Endothelial cell of umbilical vein (primary cell): ENCODE measurements at regions not wholly inside any gene's neighbourhood (a gene's known extent, or its start where the extent isn't known, plus 50 kb on each side); places are given as distances from the start of the nearest gene placed in this dataset.

ENCODE experiments used
- BruUV-seq: library from RNA; stranded (reverse); fragments of 400-500 nt; replicated peaks from 2 replicates; lab custom pipeline; 2021; lab: Mats Ljungman, UMichigan
- CTCF ChIA-PET: fragments of 300-600, 350-600 bp; sonication (Branson Sonifier 250); formaldehyde crosslinking; loops from one replicate; lab custom pipeline; 2021; ENCODE audit warnings: antibody characterized with exemption, inconsistent platforms; lab: Charles Lee
- POLR2A ChIA-PET: fragments of 300-600, 350-600 bp; sonication (Branson Sonifier 250); formaldehyde crosslinking; loops from one replicate; lab custom pipeline; 2021; ENCODE audit warnings: antibody characterized with exemption, inconsistent platforms; lab: Charles Lee
- DNase-seq: peaks from one replicate; pipeline ENCODE4 v3.0.0-alpha.2; 2011; ENCODE audit warnings: low read depth, low spot score
- FAIRE-seq: peaks from 2 replicates; lab custom pipeline; 2011; peaks lifted over from hg19 to GRCh38; lab: Jason Lieb, UNC
- H2AFZ ChIP-seq: 2 replicates; pipeline ENCODE4 v1.6.0; 2012; ENCODE audit warnings: low read depth, low read length, control low read depth, inconsistent platforms
- H3K27ac ChIP-seq: 2 replicates; pipeline ENCODE4 v1.5.1; 2011; ENCODE audit warnings: low read depth, mild to moderate bottlenecking, control low read depth, low read length, moderate library complexity; ENCODE audit not compliant: insufficient read depth
- H3K27me3 ChIP-seq, 2 experiments: 2 replicates each; pipeline versions ENCODE4 v1.6.0 to v1.6.1; 2011; ENCODE audit warnings: low read length in 2 of 2, mixed read lengths in 1 of 2; ENCODE audit not compliant: control insufficient read depth in 2 of 2, insufficient read depth in 2 of 2
- H3K36me3 ChIP-seq, 2 experiments: 2 replicates in 1 of 2; 3 replicates in 1 of 2; pipeline ENCODE4 v1.5.1; 2011; ENCODE audit warnings: low read length in 2 of 2, mild to moderate bottlenecking in 1 of 2, moderate library complexity in 1 of 2; ENCODE audit not compliant: control insufficient read depth in 2 of 2, insufficient read depth in 2 of 2; ENCODE audit errors: extremely low read depth in 1 of 2
- H3K4me1 ChIP-seq: 3 replicates; pipeline ENCODE4 v1.5.1; 2011; ENCODE audit warnings: mild to moderate bottlenecking, low read length; ENCODE audit not compliant: control insufficient read depth, insufficient read depth; ENCODE audit errors: extremely low read depth
- H3K4me2 ChIP-seq: 2 replicates; pipeline ENCODE4 v1.6.1; 2011; ENCODE audit warnings: low read length, control low read depth, mixed read lengths; ENCODE audit not compliant: insufficient read depth
- H3K4me3 ChIP-seq, 3 experiments: fragments of 200-600 bp in 1 of 3; sonication (generic), shearing (Covaris generic) in 1 of 3; replicated peaks in 1 of 3; 2 replicates each; pipeline ENCODE4 v1.5.1; 2011 to 2016; ENCODE audit warnings: control low read depth in 3 of 3, low read length in 3 of 3, mild to moderate bottlenecking in 2 of 3, inconsistent platforms in 1 of 3, low read depth in 1 of 3, moderate library complexity in 1 of 3; ENCODE audit not compliant: insufficient read depth in 1 of 3
- H3K79me2 ChIP-seq: 2 replicates; pipeline ENCODE4 v1.6.0; 2012; ENCODE audit warnings: low read length, inconsistent platforms; ENCODE audit not compliant: control insufficient read depth, insufficient read depth
- H3K9ac ChIP-seq: replicated peaks from 2 replicates; pipeline ENCODE3; 2011; ENCODE audit warnings: low read length, control low read depth; ENCODE audit not compliant: insufficient read depth; ENCODE audit errors: extremely low read depth
- H3K9me1 ChIP-seq: replicated peaks from 3 replicates; pipeline ENCODE4 v1.6.0; 2011; ENCODE audit warnings: mild to moderate bottlenecking, low read length; ENCODE audit not compliant: control insufficient read depth, insufficient read depth; ENCODE audit errors: extremely low read depth
- H3K9me3 ChIP-seq: replicated peaks from 2 replicates; pipeline ENCODE4 v1.5.1; 2012; ENCODE audit warnings: low read length, inconsistent platforms; ENCODE audit not compliant: control insufficient read depth, insufficient read depth
- H4K20me1 ChIP-seq: replicated peaks from 2 replicates; pipeline ENCODE3; 2011; ENCODE audit warnings: mild to moderate bottlenecking, low read length; ENCODE audit not compliant: control insufficient read depth, insufficient read depth; ENCODE audit errors: extremely low read depth
- CTCF ChIP-seq, 2 donors: IDR thresholded peaks; 1 replicate in 1 of 2; 2 replicates in 1 of 2; pipeline ENCODE4 v1.5.1; 2011; ENCODE audit warnings: low read length in 2 of 2, mild to moderate bottlenecking in 2 of 2, moderate library complexity in 2 of 2, control low read depth in 1 of 2, inconsistent platforms in 1 of 2, low read depth in 1 of 2; ENCODE audit not compliant: insufficient read depth in 1 of 2; ENCODE audit errors: extremely low read depth in 1 of 2
- EZH2 ChIP-seq: IDR thresholded peaks from 2 replicates; pipeline ENCODE4 v1.6.1; 2012; ENCODE audit warnings: borderline replicate concordance, low read depth, mild to moderate bottlenecking, moderate library complexity, low read length, inconsistent platforms; ENCODE audit not compliant: severe bottlenecking
- FOS ChIP-seq: IDR thresholded peaks from 2 replicates; pipeline ENCODE4 v1.6.1; 2011; ENCODE audit warnings: mild to moderate bottlenecking, low read length, moderate library complexity, borderline replicate concordance; ENCODE audit not compliant: insufficient read depth
- GATA2 ChIP-seq: IDR thresholded peaks from 2 replicates; pipeline ENCODE4 v1.7.0; 2011; ENCODE audit warnings: low read depth, mild to moderate bottlenecking, moderate library complexity, mixed read lengths, low read length; ENCODE audit not compliant: insufficient read length, insufficient read depth
- JUN ChIP-seq: IDR thresholded peaks from 2 replicates; pipeline ENCODE4 v1.6.1; 2011; ENCODE audit warnings: borderline replicate concordance, low read depth; ENCODE audit not compliant: insufficient read length, insufficient read depth
- MAX ChIP-seq: IDR thresholded peaks from 2 replicates; pipeline ENCODE4 v1.6.1; 2011; ENCODE audit not compliant: insufficient read depth, insufficient read length
- MYC ChIP-seq: IDR thresholded peaks from one replicate; pipeline ENCODE4 v1.6.1; 2011; ENCODE audit warnings: mild to moderate bottlenecking, low read depth, low read length
- POLR2A ChIP-seq: IDR thresholded peaks from 2 replicates; pipeline ENCODE4 v1.6.1; 2012; ENCODE audit warnings: low read depth, mild to moderate bottlenecking, control low read depth, low read length
- POLR2AphosphoS5 ChIP-seq: IDR thresholded peaks from 2 replicates; pipeline ENCODE4 v1.6.1; 2012; ENCODE audit warnings: low read depth, mild to moderate bottlenecking, control low read depth, low read length, moderate library complexity; ENCODE audit not compliant: insufficient read depth
- dilution Hi-C: fragments of 300-500 bp; cut with MboI; formaldehyde crosslinking; loops from one replicate; pipeline ENCODE4 v1.15.0; 2019; ENCODE audit warnings: low sequenced_read_pairs; ENCODE audit not compliant: extremely low pct_ligation_motif_present
- intact Hi-C: fragments of 100-400 bp; cut with micrococcal nuclease; formaldehyde crosslinking; loops from one replicate; pipeline ENCODE4 v1.10.0; 2022

- no peak for FAIRE-seq
- Histone ChIP-seq H3K9me3 (no peaks in the 10 kb centered on the region), H4K20me1 (no peaks in the 10 kb centered on the region), H3K36me3 (no peaks in the 10 kb centered on the region), H3K9me1 (no peaks in the 10 kb centered on the region), H3K79me2 (no peaks in the 10 kb centered on the region), H3K27ac (no peak overlapping the region), H3K27me3 (no peaks in the 10 kb centered on the region), H3K4me2 (no peak overlapping the region), H2AFZ (no peak overlapping the region), H3K4me1 (no peaks in the 10 kb centered on the region), H3K9ac (no peak overlapping the region), H3K4me3 (no peak overlapping the region)
- dilution Hi-C loops (no loop called here), intact Hi-C loops (no loop called here)
- POLR2A ChIA-PET, result no interaction called here
- TF ChIP-seq MAX (no peak), EZH2 (no peak), POLR2AphosphoS5 (no peak), POLR2A (no peak), FOS (no peak), CTCF (IDR thresholded peaks at IDR 0.05; ENCODE audit: extremely low read depth in 1 of 2, insufficient read depth in 1 of 2, low read depth in 1 of 2, low read length in 2 of 2) (no peak), JUN (no peak), GATA2 (no peak), MYC (no peak)
- DNase-seq, result no peak
- CTCF ChIA-PET, result no interaction called here
- BruUV-seq, result no TSS peak
Observed at GRCh38 chr6:48212501-48212900, 101.5 kb upstream of the PTCHD4 start.
